ENCODE measurements at regions not wholly inside any gene's neighbourhood (a gene's known extent, or its start where the extent isn't known, plus 50 kb on each side); places are given as distances from the start of the nearest gene placed in this dataset.
"Not testable (repeated sequence)": the region's sequence is repeated elsewhere in the genome, so short reads cannot be mapped to it uniquely, and the experiment has no call there.

- Histone ChIP-seq H3K36me3 (no peaks in the 10 kb centered on the region), H3K9me3 (no peaks in the 10 kb centered on the region), H3K9ac (ENCODE audit: low read depth in 2 of 2, low read length in 2 of 2) (no peak overlapping the region), H3K4me3 (no peak overlapping the region), H3K27ac (no peak overlapping the region), H3K4me1 (no peaks in the 10 kb centered on the region), H3K27me3 (peaks cover 2% of the 10 kb centered on the region)
- no peak for DNase-seq
- intact Hi-C loops (cut with DNase I), result no loop called here
- no peak for TF ChIP-seq CTCF (IDR thresholded peaks at IDR 0.05)
Measured at GRCh38 chrX:35626124-35626523, 172.0 kb upstream of the MAGEB16 start.

DNA sequence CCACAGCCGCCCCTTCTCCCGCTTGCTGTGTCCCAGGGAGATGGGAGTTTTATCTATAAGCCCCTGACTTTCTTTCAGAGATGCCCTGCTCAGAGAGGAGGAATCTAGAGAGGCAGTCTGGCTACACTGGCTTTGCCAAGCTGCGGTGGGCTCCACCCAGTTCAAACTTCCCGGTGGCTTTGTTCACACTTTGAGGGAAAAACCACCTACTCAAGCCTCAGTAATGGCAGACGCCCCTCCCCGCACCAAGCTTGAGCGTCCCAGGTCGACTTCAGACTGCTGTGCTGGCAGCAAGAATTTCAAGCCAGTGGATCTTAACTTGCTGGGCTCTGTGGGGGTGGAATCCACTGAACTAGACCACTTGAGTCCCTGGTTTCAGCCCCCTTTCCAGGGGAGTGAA, 162.2 kb upstream of the MAGEB16 start:
- intact Hi-C loops (cut with DNase I); DNase-seq; H3K27me3 ChIP-seq; H3K4me3 ChIP-seq; H3K9ac ChIP-seq (ENCODE audit: low read depth in 2 of 2, low read length in 2 of 2); H3K9me3 ChIP-seq; H3K27ac ChIP-seq; H3K4me1 ChIP-seq; H3K36me3 ChIP-seq: not testable (repeated sequence)

DNA sequence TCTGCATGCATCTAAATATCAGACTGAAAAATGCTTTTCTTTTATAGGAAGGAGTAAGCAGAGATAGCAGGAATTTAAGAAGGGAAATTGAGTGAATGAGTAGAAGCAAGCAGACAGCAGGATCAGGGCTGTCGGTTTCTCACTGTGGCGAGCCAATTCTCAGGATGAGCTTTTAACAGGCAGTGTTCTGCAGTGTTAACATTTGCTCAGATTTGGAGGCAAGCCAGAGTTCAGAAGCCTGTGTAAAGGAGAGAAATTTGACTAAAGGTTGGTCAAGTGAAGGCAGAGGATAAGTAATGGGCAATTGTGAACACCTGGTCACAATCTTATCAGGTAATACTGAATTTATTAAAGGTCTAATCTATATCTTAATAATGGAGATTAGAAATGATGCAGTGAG, 133.3 kb upstream of the MAGEB16 start:
- TF ChIP-seq CTCF (IDR thresholded peaks at IDR 0.05), result no peak
- Histone ChIP-seq H3K9ac (ENCODE audit: low read depth in 2 of 2, low read length in 2 of 2) (no peak overlapping the region), H3K9me3 (no peaks in the 10 kb centered on the region), H3K4me1 (no peaks in the 10 kb centered on the region), H3K27ac (no peak overlapping the region), H3K27me3 (no peaks in the 10 kb centered on the region), H3K36me3 (no peaks in the 10 kb centered on the region), H3K4me3 (no peak overlapping the region)
- no peak for DNase-seq
- intact Hi-C loops (cut with DNase I), result no loop called here

- no peak for DNase-seq
- Histone ChIP-seq H3K4me3 (no peak overlapping the region), H3K9ac (ENCODE audit: low read depth in 2 of 2, low read length in 2 of 2) (no peak overlapping the region), H3K9me3 (no peaks in the 10 kb centered on the region), H3K4me1 (no peaks in the 10 kb centered on the region), H3K36me3 (no peaks in the 10 kb centered on the region), H3K27ac (no peak overlapping the region), H3K27me3 (no peaks in the 10 kb centered on the region)
- TF ChIP-seq CTCF (IDR thresholded peaks at IDR 0.05), result no peak
- intact Hi-C loops (cut with DNase I), result no loop called here
Measured at GRCh38 chrX:35665311-35665710, 132.8 kb upstream of the MAGEB16 start.

GRCh38 chrX:35670889-35671288, 127.3 kb upstream of the MAGEB16 start:
- DNase-seq, result no peak
- H3K9me3 ChIP-seq, result no peaks in the 10 kb centered on the region
- H3K9ac ChIP-seq (ENCODE audit: low read depth in 2 of 2, low read length in 2 of 2), result no peak overlapping the region
- H3K27ac ChIP-seq, result no peak overlapping the region
- H3K27me3 ChIP-seq, result no peaks in the 10 kb centered on the region
- no peak for TF ChIP-seq CTCF (IDR thresholded peaks at IDR 0.05)
- H3K4me1 ChIP-seq, result no peaks in the 10 kb centered on the region
- intact Hi-C loops (cut with DNase I), result no loop called here
- no peaks in the 10 kb centered on the region for H3K36me3 ChIP-seq
- no peak overlapping the region for H3K4me3 ChIP-seq

DNA sequence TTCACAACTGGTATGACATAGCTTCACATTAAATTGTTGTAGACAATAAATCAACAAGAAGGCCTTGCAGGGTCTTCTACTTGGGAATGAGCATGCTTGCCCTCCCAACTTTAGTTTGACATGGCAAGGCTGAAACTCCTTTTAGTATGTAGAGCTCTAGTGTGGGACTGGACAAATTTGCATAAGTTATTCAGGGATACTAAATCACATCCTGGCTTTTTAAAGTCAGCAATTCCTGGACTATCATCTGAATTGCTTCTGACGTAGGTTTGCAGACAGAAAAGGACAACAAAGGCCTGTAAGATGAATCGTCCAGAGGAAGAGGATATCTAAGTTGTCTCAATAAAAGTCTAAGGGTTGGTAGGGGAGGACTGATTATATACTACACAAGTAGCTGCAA, 123.0 kb upstream of the MAGEB16 start:
- H3K9ac ChIP-seq (ENCODE audit: low read depth in 2 of 2, low read length in 2 of 2), result no peak overlapping the region
- H3K27me3 ChIP-seq, result no peaks in the 10 kb centered on the region
- H3K9me3 ChIP-seq, result no peaks in the 10 kb centered on the region
- intact Hi-C loops (cut with DNase I), result no loop called here
- no peak for TF ChIP-seq CTCF (IDR thresholded peaks at IDR 0.05)
- H3K4me1 ChIP-seq, result no peaks in the 10 kb centered on the region
- H3K4me3 ChIP-seq, result no peak overlapping the region
- DNase-seq, result no peak
- no peaks in the 10 kb centered on the region for H3K36me3 ChIP-seq
- H3K27ac ChIP-seq, result no peak overlapping the region

Data from colonic mucosa (tissue), 4 donors.